Body of pancreas (tissue), 4 donors: ENCODE measurements at regions not wholly inside any gene's neighbourhood (a gene's known extent, or its start where the extent isn't known, plus 50 kb on each side); places are given as distances from the start of the nearest gene placed in this dataset.

ENCODE experiments used
- CTCF ChIP-seq, 7 experiments: fragments of 450-650 bp in 4 of 7; fragments of 200-600 bp in 3 of 7; sonication (generic) in 3 of 7; IDR thresholded peaks; one replicate each; pipeline ENCODE4 v1.5.1; 2016 to 2019; ENCODE audit warnings: antibody characterized with exemption in 7 of 7
- POLR2A ChIP-seq, 3 donors: fragments of 450-650 bp; IDR thresholded peaks; one replicate each; pipeline ENCODE4 v1.6.1; 2016; ENCODE audit warnings: antibody characterized with exemption in 3 of 3, mild to moderate bottlenecking in 2 of 3

GRCh38 chr17:14748036-14748710 lies 447.3 kb downstream of the HS3ST3B1 start:
- TF ChIP-seq POLR2A (IDR thresholded peaks at IDR 0.05) (no peak), CTCF (IDR thresholded peaks at IDR 0.05) (no peak)
